GOT3 (cell line): ENCODE measurements at regions not wholly inside any gene's neighbourhood (a gene's known extent, or its start where the extent isn't known, plus 50 kb on each side); places are given as distances from the start of the nearest gene placed in this dataset.
A peak's percentile ranks its signal among the peaks of the same experiment; 100 is the strongest.
"Not testable (repeated sequence)": the region's sequence is repeated elsewhere in the genome, so short reads cannot be mapped to it uniquely, and the experiment has no call there.

ENCODE experiments used
- DNase-seq: peaks from one replicate; lab custom pipeline; 2025; ENCODE audit warnings: mixed read lengths; lab: John Stamatoyannopoulos, UW

GRCh38 chr2:190150413-190150812 lies 87.9 kb upstream of the MSTN start:
- DNase-seq, result no peak

- no peak for DNase-seq
These were observed 87.4 kb upstream of the MSTN start for GRCh38 chr2:190149908-190150307.

- no peak for DNase-seq
These were observed 86.7 kb upstream of the MSTN start for GRCh38 chr2:190149200-190149599.

GRCh38 chr2:190146109-190146508 lies 83.6 kb upstream of the MSTN start:
- not testable (repeated sequence) for DNase-seq

- DNase-seq, result not testable (repeated sequence)
These were observed 77.9 kb upstream of the MSTN start for GRCh38 chr2:190140474-190140873.

- DNase-seq, result no peak
These were observed 76.8 kb upstream of the MSTN start for GRCh38 chr2:190139371-190139770.

- DNase-seq, result no peak
These were observed 75.5 kb upstream of the MSTN start for GRCh38 chr2:190138032-190138431.

GRCh38 chr2:190137561-190137960 lies 75.0 kb upstream of the MSTN start:
- no peak for DNase-seq

- no peak for DNase-seq
These were observed 74.3 kb upstream of the MSTN start for GRCh38 chr2:190136825-190137224.

- no peak for DNase-seq
These were observed 73.7 kb upstream of the MSTN start for GRCh38 chr2:190136259-190136658.

- DNase-seq, result no peak
These were observed 67.1 kb upstream of the MSTN start for GRCh38 chr2:190129421-190130199.

- DNase-seq, result no peak
These were observed 65.1 kb upstream of the MSTN start for GRCh38 chr2:190127651-190128050.

- DNase-seq, result no peak
These were observed 64.3 kb upstream of the MSTN start for GRCh38 chr2:190126798-190127197.

GRCh38 chr2:190123956-190124355 lies 61.4 kb upstream of the MSTN start:
- no peak for DNase-seq

- no peak for DNase-seq
These were observed 59.4 kb upstream of the MSTN start for GRCh38 chr2:190121971-190122370.

- no peak for DNase-seq
These were observed 58.8 kb upstream of the MSTN start for GRCh38 chr2:190121305-190121704.

- DNase-seq, result no peak
These were observed 57.5 kb upstream of the MSTN start for GRCh38 chr2:190119923-190120590.

- peak; percentile 5 for DNase-seq
These were observed 56.7 kb upstream of the MSTN start for GRCh38 chr2:190119257-190119656.

GRCh38 chr2:190117305-190117704 lies 54.8 kb upstream of the MSTN start:
- no peak for DNase-seq

- DNase-seq, result no peak
These were observed 50.5 kb upstream of the MSTN start for GRCh38 chr2:190113000-190113399.
